ENCODE measurements at regions not wholly inside any gene's neighbourhood (a gene's known extent, or its start where the extent isn't known, plus 50 kb on each side); places are given as distances from the start of the nearest gene placed in this dataset.
A peak's percentile ranks its signal among the peaks of the same experiment; 100 is the strongest.

- no peak for FAIRE-seq
- no peak for DNase-seq (ENCODE audit: low spot score)
These were observed 362.0 kb downstream of the ETNK1 start for GRCh38 chr12:22986997-22987396.

DNA sequence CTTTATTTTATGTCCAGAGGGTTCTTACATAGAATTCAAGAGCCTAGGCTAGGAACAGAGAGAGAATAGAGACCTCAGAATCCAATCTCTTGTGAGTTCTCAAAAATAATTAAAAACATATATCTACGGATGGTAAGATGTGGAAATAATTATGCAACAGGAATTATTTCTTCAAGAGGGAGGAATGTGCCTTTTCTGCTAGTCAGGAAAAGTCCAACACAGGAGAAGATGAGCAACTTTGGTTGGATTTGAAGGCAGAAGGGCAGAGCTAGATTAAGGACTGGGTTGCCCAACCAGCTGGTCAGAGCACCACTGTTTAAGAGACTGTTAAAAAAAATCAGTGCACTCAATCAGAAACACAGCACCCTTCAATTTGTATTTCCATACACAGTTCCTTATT lies 365.5 kb downstream of the ETNK1 start:
- FAIRE-seq (no peak), DNase-seq (ENCODE audit: low spot score) (no peak)

DNA sequence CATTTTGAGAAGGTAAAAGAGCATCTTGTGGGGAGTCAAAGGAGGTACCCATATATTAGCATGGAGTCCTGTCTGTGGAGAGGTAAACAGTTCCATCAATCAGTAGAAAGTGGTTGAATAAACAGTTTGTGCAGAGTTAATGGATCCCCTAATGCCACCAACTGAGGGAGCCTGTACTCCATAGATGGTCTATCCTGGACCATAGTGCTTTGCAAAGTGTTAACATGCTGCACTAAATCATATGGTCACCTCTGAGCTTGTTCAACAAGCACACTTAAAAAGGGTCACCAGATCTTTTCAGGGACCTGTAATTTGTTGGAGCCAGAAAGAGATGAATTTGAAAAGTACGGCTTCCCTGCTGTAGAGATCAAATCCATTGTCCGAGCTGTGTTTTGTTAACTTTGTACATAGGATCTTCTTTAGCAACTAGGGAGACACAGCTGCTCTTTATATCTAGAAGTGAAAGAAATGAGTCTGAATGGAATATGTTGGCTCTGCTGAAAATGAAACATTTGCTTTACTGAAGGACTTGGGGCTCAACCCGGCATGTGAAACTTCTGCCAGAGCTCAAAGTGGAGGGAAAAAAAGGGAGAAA lies 366.4 kb downstream of the ETNK1 start:
- no peak for FAIRE-seq
- DNase-seq (ENCODE audit: low spot score), result no peak

DNA sequence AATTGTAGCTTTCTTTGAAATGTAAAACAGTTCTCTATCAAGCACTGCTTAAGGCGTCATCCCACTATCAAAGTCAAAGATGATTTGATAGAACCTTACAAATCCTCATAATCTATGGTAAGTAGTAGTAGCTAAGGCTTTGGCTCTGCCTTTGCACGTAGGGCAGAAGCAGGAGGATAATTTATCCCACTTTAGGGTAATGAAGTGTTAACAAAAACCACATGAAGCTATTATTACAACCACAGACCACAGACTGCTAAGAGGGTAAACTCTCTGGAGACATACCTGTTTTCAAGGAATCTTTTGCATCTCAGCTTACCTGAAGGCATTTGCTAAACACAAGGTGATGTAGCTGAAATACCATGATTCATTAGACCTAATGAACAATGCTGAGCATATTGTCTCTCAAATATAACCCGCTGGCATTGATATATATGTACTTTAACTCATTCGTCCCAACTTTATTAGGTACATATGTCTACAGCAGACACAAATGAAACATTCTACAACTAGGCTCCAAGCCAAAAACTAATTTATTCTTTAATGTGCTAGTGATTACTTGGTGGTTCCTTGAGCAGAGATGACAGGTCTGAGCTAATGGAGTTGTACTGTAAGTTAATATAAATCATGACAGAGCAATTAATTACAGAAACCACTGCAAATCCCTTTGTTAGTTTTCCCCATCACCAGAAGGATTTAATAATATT lies 368.8 kb downstream of the ETNK1 start:
- FAIRE-seq, result no peak
- no peak for DNase-seq (ENCODE audit: low spot score)

GRCh38 chr12:22994316-22994675 lies 369.3 kb downstream of the ETNK1 start:
- no peak for DNase-seq (ENCODE audit: low spot score)

DNA sequence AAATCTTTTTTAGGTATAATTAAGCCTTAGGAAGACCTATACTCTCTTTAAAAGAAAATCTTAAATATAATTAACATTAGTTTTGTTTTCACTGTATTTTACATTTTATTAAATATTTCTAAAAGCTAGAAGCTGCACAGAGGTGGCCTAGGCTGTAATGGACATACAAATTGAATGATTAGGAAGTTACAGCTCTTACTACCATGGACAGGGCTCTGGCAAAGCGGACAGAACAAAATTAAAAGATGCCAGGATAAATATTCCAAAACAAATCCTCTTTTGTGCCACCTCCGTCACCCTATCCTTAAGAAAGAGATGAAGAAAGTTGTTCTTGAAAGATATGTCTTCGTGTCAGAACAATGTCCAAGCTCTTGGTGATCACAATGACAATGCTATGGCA lies 376.5 kb downstream of the ETNK1 start:
- FAIRE-seq, result no peak
- no peak for DNase-seq (ENCODE audit: low spot score)

More at GRCh38 chr12:22994316-22994675, 369.3 kb downstream of the ETNK1 start:
- FAIRE-seq, result no peak

- FAIRE-seq (no peak), DNase-seq (ENCODE audit: low spot score) (no peak)
These were observed 377.4 kb downstream of the ETNK1 start for GRCh38 chr12:23002381-23002780.

DNA sequence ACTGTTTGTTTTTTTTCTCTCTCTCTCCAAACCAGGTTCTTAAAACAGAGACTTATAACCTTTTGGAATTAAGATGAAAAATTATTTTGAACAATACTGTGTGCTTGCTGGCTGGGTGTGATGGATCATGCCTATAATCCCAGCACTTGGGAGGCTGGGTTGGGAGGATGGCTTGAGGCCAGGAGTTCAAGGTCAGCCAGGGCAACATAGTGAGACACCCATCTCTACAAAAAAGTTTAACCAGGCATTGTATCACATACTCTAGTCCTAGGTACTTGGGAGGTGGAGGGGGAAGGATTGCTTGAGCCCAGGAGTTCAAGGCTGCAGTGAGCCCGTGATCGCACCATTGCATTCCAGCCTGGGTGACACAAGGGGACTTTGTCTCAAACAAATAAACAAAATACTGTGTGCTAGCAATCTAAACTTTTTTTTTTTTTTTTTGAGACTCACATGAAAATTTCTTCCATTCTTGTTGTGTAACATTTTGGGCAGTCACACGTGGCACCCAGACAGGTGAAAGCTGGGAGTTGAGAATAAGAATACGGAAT lies 379.6 kb downstream of the ETNK1 start:
- FAIRE-seq (no peak), DNase-seq (ENCODE audit: low spot score) (no peak)

DNA sequence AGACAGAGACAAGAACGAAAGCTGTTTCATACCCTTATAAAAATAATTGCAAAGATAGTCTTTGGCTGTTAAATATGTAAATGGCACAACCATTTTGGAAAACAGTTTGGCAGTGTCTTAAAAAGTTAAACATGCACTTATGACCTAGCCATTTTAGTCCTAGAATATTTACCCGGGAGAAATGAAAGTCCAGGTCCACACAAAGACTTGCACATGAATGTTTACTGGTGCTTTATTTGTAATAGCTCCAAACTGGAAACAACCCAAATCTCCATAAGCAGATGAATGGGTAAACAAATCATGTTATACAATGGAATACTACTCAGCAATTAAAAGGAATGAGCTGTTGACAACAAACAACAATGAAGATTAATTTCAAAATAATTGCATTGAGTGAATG lies 380.4 kb downstream of the ETNK1 start:
- DNase-seq (ENCODE audit: low spot score), result no peak
- no peak for FAIRE-seq

DNA sequence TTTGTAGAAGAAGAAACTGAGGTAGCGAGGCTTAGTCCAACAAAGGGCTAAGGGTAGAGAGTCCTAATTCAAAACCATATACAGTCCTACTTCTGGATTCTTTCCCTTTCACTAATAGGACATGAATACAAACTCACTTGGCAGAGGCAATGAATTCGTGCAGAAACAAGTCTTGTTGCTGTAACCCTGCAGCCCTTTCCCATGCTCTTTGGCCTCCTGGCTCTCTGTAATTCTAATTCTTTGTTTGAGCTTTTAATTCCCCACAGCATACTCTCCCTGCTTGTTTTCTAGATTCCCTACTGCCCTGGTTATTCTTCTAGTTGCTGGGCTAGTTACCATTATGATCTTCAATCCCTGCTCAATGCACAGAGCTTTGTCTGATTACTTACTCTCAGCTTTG lies 381.4 kb downstream of the ETNK1 start:
- DNase-seq (ENCODE audit: low spot score), result no peak

DNA sequence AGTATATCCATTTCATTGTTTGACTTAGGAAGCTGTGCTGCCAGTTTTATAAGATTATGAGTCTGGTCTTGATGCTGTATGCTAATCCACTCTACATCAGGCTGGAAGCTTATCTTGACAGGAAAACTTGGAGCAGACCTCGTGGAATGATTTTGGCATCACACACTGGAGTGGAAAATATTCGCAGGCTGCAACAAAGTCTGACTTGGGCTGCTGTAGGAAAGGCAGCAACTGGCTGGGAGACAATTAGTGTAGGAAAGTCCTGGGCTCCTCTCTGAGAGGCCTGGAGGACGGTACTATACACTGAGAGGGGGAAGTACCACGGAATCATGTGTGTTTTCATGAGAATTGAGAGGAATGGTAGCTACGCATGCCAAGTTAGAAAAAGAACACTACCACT lies 383.7 kb downstream of the ETNK1 start:
- no peak for DNase-seq (ENCODE audit: low spot score)
- FAIRE-seq, result no peak

More for the DNA sequence above, 381.4 kb downstream of the ETNK1 start:
- no peak for FAIRE-seq

DNA sequence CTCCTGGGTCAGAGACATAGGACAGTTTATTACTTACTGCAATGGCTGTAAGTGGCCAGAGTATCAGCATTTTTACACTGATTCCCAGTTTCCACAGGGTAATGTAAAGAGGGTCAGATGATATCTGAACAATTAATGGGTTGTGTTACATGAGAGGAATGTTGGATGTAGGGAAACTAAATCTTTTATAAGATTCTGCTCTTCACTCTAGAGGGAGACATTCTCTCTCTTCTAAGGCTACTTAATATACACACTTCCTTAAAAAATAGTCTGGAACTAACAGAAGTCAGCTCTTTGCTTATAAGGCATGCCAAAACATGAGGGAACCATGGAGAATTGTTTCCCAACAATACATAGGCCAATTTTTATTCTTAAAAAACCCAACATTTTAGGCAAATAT lies 389.8 kb downstream of the ETNK1 start:
- DNase-seq (ENCODE audit: low spot score) (no peak), FAIRE-seq (no peak)

- DNase-seq (ENCODE audit: low spot score) (no peak), FAIRE-seq (no peak)
These were observed 400.5 kb downstream of the ETNK1 start for GRCh38 chr12:23025372-23026016.

- DNase-seq (ENCODE audit: low spot score), result no peak
- FAIRE-seq, result no peak
These were observed 403.3 kb downstream of the ETNK1 start for GRCh38 chr12:23028158-23028802.

GRCh38 chr12:23029185-23029584 lies 404.2 kb downstream of the ETNK1 start:
- FAIRE-seq, result no peak
- DNase-seq (ENCODE audit: low spot score), result no peak

GRCh38 chr12:23039834-23040233 lies 414.9 kb downstream of the ETNK1 start:
- FAIRE-seq (no peak), DNase-seq (ENCODE audit: low spot score) (no peak)

GRCh38 chr12:23041774-23042173 lies 416.8 kb downstream of the ETNK1 start:
- DNase-seq (ENCODE audit: low spot score), result no peak
- FAIRE-seq, result no peak

GRCh38 chr12:23043646-23044045 lies 418.7 kb downstream of the ETNK1 start:
- FAIRE-seq (no peak), DNase-seq (ENCODE audit: low spot score) (no peak)

DNA sequence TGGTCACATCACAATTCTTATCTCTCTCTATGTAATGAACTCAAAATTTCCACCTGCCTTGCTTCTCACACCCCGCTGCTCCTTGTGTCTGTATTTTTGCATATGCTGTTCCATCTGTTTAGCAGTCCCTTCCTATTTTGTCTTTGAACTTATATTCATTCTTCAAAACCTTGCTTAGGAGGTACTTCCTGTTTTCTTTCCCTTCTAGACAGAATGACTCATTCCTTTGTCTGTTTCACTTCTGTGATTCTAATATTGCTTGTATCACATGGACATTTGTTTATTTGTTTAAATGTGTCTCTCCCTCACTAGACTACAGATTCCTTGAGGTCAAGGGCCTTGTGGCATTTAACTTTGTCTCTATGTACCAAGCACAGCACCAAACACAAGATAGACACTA lies 424.2 kb downstream of the ETNK1 start:
- no peak for FAIRE-seq
- no peak for DNase-seq (ENCODE audit: low spot score)

GRCh38 chr12:23055004-23055403 lies 430.0 kb downstream of the ETNK1 start:
- FAIRE-seq (no peak), DNase-seq (ENCODE audit: low spot score) (peak; percentile 8)

- no peak for DNase-seq (ENCODE audit: low spot score)
These were observed 432.6 kb downstream of the ETNK1 start for GRCh38 chr12:23057571-23057970.

DNA sequence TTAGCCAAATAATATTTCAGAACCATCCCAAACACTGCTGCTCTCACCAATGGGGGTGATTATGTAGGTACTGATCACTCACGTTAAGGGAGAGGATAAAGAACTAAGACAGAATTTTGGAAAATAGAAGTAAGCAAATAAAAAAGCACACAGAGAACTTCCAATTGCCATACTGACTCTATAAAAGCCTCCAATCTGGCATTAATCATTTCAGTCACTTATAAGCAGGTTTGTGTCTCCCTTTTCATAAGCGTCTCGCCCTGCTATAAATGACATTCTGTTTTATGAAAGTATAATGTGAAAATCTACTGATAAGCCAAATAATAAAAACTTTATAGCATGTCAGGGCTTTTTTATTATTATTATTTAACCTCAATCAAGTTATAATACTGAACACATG lies 435.2 kb downstream of the ETNK1 start:
- FAIRE-seq (no peak), DNase-seq (ENCODE audit: low spot score) (no peak)

More at GRCh38 chr12:23057571-23057970, 432.6 kb downstream of the ETNK1 start:
- no peak for FAIRE-seq
